GM12891 (cell line): ENCODE measurements at regions not wholly inside any gene's neighbourhood (a gene's known extent, or its start where the extent isn't known, plus 50 kb on each side); places are given as distances from the start of the nearest gene placed in this dataset.
"Not testable (repeated sequence)": the region's sequence is repeated elsewhere in the genome, so short reads cannot be mapped to it uniquely, and the experiment has no call there.

Experiments
- DNase-seq: peaks from one replicate; pipeline ENCODE4 v3.0.0; 2011; ENCODE audit warnings: low spot score; ENCODE audit not compliant: insufficient read length
- FAIRE-seq: peaks from 2 replicates; lab custom pipeline; 2011; peaks lifted over from hg19 to GRCh38; lab: Jason Lieb, UNC
- PAX5 ChIP-seq: IDR thresholded peaks from 2 replicates; pipeline ENCODE4 v1.6.1; 2011; ENCODE audit warnings: low read length, moderate library complexity, mild to moderate bottlenecking; ENCODE audit not compliant: insufficient read depth, severe bottlenecking
- POLR2A ChIP-seq: IDR thresholded peaks from 2 replicates; pipeline ENCODE4 v1.6.1; 2011; ENCODE audit warnings: low read depth, low read length, control low read depth
- POLR2AphosphoS5 ChIP-seq: IDR thresholded peaks from 2 replicates; pipeline ENCODE4 v1.6.1; 2011; ENCODE audit warnings: low read depth, low read length, control low read depth
- POU2F2 ChIP-seq: IDR thresholded peaks from 2 replicates; pipeline ENCODE4 v1.6.1; 2011; ENCODE audit warnings: low read depth, mild to moderate bottlenecking, control low read depth, low read length, moderate library complexity
- SPI1 ChIP-seq: IDR thresholded peaks from 2 replicates; pipeline ENCODE4 v1.6.1; 2011; ENCODE audit warnings: low read depth, low read length, control low read depth
- TAF1 ChIP-seq: IDR thresholded peaks from 2 replicates; pipeline ENCODE4 v1.6.1; 2011; ENCODE audit warnings: low read depth, low read length, control low read depth

DNA sequence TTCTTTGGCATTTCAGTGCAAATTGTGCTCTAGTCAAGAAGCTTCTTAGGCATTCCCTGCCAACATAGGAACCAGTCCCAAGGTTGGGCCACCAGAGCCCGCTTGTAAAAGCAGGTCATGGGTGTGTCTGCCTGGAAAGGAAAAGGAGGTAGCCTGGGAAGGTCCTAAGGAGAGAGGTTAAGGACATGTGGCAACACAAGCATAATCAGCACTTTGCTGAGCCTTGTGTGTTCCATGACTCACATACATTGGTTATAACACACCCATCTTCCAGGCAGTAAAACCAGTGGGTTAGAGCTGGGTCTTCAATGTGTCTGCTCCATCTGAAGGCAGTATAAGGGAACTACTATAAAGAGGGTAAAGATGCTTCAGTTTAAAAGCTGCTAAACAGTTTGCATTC lies 165.0 kb downstream of the FHIP1A start:
- TF ChIP-seq POU2F2 (no peak), POLR2A (no peak)
- no peak for FAIRE-seq
- DNase-seq, result no peak

DNA sequence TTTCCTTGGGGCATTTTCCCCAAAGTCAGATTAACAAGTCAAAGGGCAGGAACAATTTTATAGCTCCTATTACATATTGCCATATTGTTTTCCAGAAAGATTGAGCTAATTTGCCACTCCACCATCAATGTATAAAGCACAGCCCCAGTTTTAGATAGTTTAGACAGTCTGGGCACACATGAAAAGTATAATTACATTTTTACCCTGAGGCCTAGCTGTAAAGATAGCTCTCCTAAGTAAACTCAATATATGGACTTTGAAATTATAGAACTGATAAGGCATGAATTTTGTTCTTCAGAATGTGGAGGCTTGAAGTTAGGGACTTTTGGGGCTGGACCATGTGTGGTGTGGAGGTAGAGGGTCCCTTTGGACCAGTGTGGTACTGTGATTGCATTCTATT lies 166.0 kb downstream of the FHIP1A start:
- TF ChIP-seq POLR2AphosphoS5 (no peak), POU2F2 (no peak), SPI1 (no peak), TAF1 (no peak), POLR2A (no peak), PAX5 (no peak)
- DNase-seq (no peak), FAIRE-seq (no peak)

DNA sequence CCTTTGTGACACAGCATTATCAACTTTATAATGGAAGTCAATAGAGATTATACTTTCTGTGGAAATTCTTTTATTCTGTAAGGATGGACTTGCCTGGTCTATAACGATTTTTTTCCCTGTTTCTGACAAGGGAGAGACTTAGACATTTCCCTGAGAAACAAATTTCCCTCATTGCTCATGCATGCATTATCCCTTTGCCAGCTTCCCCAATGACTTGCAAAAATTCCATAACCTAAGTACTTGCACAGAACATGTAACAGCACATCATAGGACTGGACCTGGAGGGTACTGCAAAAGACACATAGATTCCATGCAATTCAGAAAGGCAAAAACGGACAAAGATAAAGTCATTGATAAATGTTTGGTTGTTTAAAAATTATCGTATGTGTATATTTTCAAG lies 166.7 kb downstream of the FHIP1A start:
- FAIRE-seq (no peak), DNase-seq (no peak)
- TF ChIP-seq PAX5 (no peak), POLR2AphosphoS5 (no peak), TAF1 (no peak), POU2F2 (no peak), POLR2A (no peak), SPI1 (no peak)

DNA sequence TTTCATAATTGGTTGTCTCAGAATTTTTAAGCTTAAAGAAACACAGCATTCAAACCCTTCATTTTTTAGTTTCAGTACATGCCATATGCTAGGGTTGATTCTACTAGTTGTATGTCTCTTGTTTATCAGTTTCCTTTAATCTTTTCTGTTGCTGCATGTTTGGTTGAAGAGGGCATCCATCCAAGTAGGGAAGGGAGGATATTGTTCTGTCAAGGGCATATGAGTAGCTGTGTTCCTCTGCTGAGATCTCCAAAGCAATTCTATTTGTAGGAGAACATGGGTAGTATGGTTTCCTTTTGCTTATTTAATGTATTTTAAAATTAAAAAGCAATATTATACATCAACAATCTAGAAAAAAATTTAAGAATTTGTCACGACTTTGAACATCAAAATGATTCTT lies 167.7 kb downstream of the FHIP1A start:
- TF ChIP-seq POLR2AphosphoS5 (no peak), POU2F2 (no peak), POLR2A (no peak), PAX5 (no peak), TAF1 (no peak), SPI1 (no peak)
- FAIRE-seq, result no peak
- DNase-seq, result no peak

DNA sequence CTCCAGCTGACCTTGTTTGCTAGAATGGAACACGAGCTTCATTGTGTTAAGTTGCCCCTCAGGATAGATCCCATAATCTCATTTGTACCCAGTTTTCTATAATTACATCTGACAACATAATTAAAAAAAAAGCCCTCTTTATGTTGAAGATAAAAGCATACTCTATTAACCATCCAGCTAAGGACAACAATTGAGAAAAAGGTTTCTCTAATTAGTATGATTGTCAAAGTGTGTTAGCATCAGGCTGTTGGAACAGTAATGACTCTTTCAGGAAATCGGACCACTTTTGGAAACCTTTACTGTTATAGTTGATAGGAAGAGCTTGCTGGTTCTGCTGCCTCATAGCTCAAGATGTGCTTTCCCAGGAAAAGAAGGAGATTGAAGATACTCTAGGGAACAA lies 172.6 kb downstream of the FHIP1A start:
- TF ChIP-seq SPI1 (no peak), POU2F2 (no peak), POLR2AphosphoS5 (no peak), TAF1 (no peak), POLR2A (no peak), PAX5 (no peak)
- DNase-seq, result no peak
- FAIRE-seq, result no peak

DNA sequence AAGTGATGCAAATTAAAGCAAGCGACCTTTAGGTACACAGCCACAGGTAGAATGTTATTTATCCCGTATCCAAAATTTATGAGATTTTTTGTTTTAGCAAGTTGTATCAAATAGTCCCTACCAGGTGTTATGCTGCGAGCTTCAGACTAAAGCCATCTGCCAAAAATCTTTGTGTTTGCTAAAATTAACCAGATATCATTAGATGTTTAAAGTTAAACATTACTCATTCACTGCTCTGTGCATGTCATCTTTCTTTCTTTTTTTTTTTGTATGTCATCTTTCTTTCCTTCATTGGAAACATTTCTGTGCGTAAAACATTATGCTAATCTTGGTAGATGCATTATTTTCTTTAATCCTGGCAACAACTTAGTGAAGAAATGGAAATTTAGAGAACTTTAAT lies 173.1 kb downstream of the FHIP1A start:
- no peak for FAIRE-seq
- no peak for TF ChIP-seq PAX5
- TF ChIP-seq POLR2A, result no peak
- TF ChIP-seq SPI1, result no peak
- no peak for TF ChIP-seq TAF1
- no peak for TF ChIP-seq POU2F2
- TF ChIP-seq POLR2AphosphoS5, result no peak

DNA sequence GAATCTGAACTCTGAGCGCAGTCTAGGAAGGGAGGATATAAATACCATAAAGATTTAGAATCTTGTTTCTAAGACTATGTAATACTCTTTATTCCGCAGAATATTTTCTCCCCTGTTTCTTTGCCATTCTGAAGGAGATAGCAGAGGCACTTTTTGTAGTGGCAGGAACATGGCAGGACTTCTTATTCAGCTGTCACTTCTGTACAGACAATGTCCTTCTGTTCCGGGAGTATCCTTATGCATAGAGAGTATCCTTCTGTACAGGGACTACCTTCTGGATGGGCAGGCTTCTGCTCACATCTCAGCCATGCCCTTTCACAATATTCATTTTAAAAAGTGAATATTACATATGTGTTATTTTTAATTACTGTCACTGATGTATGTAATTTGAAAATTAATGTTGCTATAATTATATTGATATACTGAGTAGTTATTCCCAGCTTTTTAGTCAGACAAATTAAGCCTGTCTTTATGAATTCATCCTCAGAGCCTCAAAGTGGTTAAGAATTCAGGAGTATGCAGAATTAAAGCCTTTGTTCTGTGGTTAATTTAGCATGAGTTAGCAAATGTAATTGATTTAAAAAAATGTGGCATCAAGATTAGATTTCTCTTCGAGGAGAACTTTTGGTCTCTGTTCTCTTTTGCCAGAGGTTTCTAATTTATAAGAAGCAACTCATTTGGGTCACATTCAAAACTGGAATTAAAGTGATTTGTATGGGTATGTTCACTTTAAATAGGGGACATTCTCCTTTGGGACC lies 174.4 kb downstream of the FHIP1A start:
- FAIRE-seq (no peak), DNase-seq (no peak)
- no peak for TF ChIP-seq POU2F2
- TF ChIP-seq SPI1, result no peak
- no peak for TF ChIP-seq PAX5
- no peak for TF ChIP-seq POLR2A
- TF ChIP-seq TAF1, result no peak
- no peak for TF ChIP-seq POLR2AphosphoS5

More for the DNA sequence above, 173.1 kb downstream of the FHIP1A start:
- no peak for DNase-seq

DNA sequence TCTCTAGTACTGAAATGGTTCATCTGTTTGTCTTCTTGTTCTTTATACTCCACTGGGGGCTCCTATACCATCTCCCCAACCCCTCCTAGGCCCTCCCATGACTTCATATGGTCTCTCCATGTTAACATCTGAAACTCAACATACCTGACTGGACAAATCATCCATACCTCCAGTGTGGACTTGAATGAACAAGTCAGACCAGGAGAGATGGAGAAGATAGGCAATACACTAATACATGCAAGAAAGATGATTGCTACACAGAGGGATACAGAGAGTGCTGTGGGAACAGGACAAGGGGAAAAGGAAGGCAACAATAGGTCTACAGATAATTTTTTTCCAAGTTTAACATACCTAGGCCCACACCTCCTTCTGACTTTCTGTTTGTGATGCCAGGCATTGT lies 175.1 kb downstream of the FHIP1A start:
- no peak for TF ChIP-seq SPI1
- TF ChIP-seq PAX5, result no peak
- TF ChIP-seq POLR2AphosphoS5, result no peak
- no peak for TF ChIP-seq POU2F2
- DNase-seq, result no peak
- FAIRE-seq, result no peak

DNA sequence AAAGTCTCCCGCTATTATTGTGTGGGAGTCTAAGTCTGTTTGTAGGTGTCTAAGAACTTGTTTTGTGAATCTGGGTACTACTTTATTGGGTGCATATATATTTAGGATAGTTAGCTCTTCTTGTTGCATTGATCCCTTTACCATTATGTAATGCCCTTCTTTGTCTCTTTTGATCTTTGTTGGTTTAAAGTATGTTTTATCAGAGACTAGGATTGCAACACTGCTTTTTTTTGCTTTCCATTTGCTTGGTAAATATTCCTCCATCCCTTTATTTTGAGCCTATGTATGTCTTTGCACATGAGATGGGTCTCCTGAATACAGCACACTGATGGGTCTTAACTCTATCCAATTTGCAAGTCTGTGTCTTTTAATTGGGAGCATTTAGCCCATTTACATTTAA lies 165.2 kb downstream of the GATB start:
- DNase-seq, FAIRE-seq: not testable (repeated sequence)

DNA sequence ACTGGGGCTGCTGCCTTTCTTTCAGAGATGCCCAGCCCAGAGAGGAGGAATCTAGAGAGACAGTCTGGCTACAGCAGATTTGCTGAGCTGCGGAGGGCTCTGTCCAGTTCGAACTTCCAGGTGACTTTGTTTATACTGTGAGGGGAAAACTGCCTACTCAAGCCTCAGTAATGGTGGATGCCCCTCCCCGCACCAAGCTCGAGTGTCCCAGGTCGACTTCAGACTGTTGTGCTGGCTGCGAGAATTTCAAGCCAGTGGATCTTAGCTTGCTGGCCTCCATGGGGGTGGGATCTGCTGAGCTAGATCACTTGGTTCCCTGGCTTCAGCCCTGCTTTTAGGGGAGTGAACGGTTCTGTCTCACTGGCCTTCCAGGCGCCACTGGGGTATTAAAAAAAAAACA lies 163.1 kb downstream of the GATB start:
- not testable (repeated sequence) for DNase-seq, FAIRE-seq

DNA sequence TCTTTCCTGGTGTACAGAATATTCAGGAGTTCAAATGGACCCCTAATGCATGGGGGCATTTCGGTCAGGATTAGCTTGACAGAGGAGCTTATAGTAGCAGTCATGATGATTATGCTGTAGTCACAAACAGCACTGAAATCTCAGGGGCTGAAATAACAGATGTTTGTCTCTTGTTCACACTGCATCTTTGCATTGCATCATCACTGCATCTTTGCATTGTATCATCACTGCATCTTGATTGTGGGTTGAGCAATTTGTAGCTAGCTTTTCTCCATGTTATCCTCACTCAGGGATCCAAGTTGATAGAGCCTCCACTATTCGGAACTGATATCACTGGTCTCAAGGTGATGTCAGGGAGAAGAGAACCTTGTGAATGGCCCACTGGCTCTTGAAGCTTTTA lies 160.9 kb downstream of the GATB start:
- DNase-seq (no peak), FAIRE-seq (no peak)
- TF ChIP-seq POLR2AphosphoS5 (no peak), POU2F2 (no peak), POLR2A (no peak), SPI1 (no peak), PAX5 (no peak), TAF1 (no peak)
